DMS114 treated with DMSO at 0.1 percent for 48 hours (cell line): ENCODE measurements at regions not wholly inside any gene's neighbourhood (a gene's known extent, or its start where the extent isn't known, plus 50 kb on each side); places are given as distances from the start of the nearest gene placed in this dataset.
"Not testable (repeated sequence)": the region's sequence is repeated elsewhere in the genome, so short reads cannot be mapped to it uniquely, and the experiment has no call there.

Source experiments
- DNase-seq: peaks from one replicate; lab custom pipeline; 2025; ENCODE audit not compliant: unreplicated experiment; lab: John Stamatoyannopoulos, UW

GRCh38 chrX:138264095-138264494 is 447.4 kb downstream of the FGF13 start:
- not testable (repeated sequence) for DNase-seq

GRCh38 chrX:138270931-138271330 is 440.6 kb downstream of the FGF13 start:
- DNase-seq, result no peak

GRCh38 chrX:138282598-138283150 is 428.8 kb downstream of the FGF13 start:
- DNase-seq, result not testable (repeated sequence)

- no peak for DNase-seq
These were observed 424.2 kb downstream of the FGF13 start for GRCh38 chrX:138287205-138287877.

GRCh38 chrX:138294951-138295350 is 416.6 kb downstream of the FGF13 start:
- no peak for DNase-seq

GRCh38 chrX:138298268-138298667 is 413.2 kb downstream of the FGF13 start:
- no peak for DNase-seq

GRCh38 chrX:138345801-138346200 is 365.7 kb downstream of the FGF13 start:
- no peak for DNase-seq

- no peak for DNase-seq
These were observed 362.2 kb downstream of the FGF13 start for GRCh38 chrX:138349351-138349750.

GRCh38 chrX:138378876-138379275 is 332.6 kb downstream of the FGF13 start:
- DNase-seq, result no peak

- DNase-seq, result no peak
These were observed 303.4 kb downstream of the FGF13 start for GRCh38 chrX:138408101-138408500.

- no peak for DNase-seq
These were observed 300.5 kb downstream of the FGF13 start for GRCh38 chrX:138411048-138411447.
